Fibroblast of pulmonary artery (primary cell): ENCODE measurements at regions not wholly inside any gene's neighbourhood (a gene's known extent, or its start where the extent isn't known, plus 50 kb on each side); places are given as distances from the start of the nearest gene placed in this dataset.

Source experiments
- DNase-seq: peaks from one replicate; pipeline ENCODE4 v3.0.0-alpha.2; 2010; ENCODE audit warnings: low read depth
- H3K4me3 ChIP-seq: replicated peaks from 2 replicates; pipeline ENCODE4 v1.5.1; 2011; ENCODE audit warnings: low read depth, mild to moderate bottlenecking, control low read depth, low read length, moderate library complexity
- CTCF ChIP-seq: IDR thresholded peaks from 2 replicates; pipeline ENCODE4 v1.5.1; 2011; ENCODE audit warnings: mild to moderate bottlenecking, control low read depth, low read length, inconsistent platforms; ENCODE audit errors: missing control alignments

DNA sequence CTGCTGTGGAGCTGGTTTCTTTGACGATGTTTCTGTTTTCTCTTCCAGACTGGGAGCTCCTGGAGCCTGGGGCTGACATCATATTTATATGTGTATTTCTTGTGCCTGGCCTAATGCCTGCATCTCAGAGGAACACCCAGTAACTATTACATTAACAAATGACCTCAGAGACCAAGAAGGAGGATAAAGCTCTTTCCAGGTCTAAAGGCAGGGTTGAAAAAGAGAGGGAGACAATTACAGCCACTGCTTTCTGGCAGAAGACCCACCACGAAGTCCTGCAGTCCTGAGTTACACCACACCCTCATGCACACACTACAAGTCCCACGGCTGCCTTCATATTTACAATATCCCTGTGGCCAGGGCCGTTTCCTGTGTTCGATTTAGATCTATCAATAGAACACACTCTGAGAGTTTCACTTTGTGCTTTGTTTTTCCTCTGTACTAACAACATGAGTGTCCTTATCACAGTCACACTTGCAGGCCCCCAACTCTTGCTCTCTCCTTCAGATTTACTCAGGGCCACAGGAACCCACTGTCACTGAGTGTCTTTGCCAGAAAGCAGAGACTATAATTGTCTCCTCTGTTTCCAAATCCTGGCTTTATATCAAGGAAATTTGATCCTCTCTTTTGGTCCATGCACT, 535.5 kb downstream of the MID1IP1 start:
- TF ChIP-seq CTCF = no peak
- no peak overlapping the region for H3K4me3 ChIP-seq
- DNase-seq = no peak

DNA sequence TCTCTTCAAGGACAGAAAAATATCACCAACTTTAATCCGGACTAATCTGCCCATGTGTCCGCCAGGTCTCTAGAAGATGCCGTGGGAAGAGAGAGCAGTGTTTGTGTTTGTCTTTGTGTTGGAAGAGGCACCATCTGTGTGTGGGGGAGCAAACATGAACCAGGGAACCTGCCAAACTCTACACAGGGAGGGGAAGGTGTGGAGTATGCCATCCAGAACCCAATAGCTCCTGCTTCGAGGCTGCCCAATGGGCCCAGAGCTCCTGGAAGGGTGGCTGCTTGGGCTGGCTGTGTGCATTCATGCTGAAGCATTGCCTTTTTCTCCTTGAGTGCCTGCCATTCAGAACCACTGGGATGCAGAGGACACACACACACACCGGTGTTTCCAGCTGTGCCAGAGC, 536.2 kb downstream of the MID1IP1 start:
- H3K4me3 ChIP-seq = no peak overlapping the region
- TF ChIP-seq CTCF = no peak
- DNase-seq = no peak

DNA sequence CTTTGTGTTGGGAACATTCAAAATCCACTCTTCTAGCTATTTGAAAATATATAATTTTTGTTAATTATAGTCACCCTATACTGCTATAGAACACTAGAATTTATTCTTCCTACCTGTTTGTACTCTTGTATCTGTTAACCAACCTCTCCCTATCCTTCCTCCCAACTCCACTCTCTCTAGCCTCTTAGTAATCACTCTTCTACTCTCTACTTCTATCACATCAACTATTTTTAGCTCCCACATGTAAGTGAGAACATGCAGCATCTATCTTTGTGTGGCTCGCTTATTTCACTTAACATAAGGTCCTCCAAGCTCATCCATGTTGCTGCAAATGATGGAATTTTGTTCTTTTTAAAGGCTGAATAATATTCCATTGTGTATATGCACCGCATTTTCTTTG, 537.3 kb downstream of the MID1IP1 start:
- TF ChIP-seq CTCF = no peak
- DNase-seq = no peak
- no peak overlapping the region for H3K4me3 ChIP-seq

- no peak for TF ChIP-seq CTCF
- no peak for DNase-seq
- H3K4me3 ChIP-seq = no peak overlapping the region
These were observed 555.0 kb downstream of the MID1IP1 start for GRCh38 chrX:39356119-39356807.

- TF ChIP-seq CTCF = no peak
- no peak for DNase-seq
- H3K4me3 ChIP-seq = no peak overlapping the region
These were observed 558.8 kb downstream of the MID1IP1 start for GRCh38 chrX:39360101-39360500.

GRCh38 chrX:39361736-39362135, 560.5 kb downstream of the MID1IP1 start:
- DNase-seq = peak; percentile 1
- TF ChIP-seq CTCF = no peak
- no peak overlapping the region for H3K4me3 ChIP-seq

DNA sequence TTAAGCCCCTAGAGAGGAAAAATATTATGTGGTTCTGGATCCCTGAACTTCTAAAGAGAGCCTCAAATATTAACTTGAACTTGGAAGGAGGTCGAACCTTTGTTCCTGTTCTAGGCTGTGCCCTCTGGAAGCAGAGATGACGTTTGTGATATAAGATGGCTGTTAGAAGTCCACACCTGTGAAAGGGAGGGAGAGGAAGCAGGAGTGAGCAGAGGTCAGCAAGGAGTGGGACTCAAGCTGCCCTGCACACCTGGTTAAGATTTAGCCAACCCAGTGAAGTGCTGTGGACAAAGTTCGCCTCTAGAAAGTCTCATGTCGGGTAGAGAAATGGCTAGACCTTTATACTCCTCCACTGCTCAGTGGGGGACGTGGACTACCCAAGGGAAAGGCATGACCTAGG, 566.2 kb downstream of the MID1IP1 start:
- no peak for DNase-seq
- H3K4me3 ChIP-seq = no peak overlapping the region
- TF ChIP-seq CTCF = no peak
